GM12872 (cell line): ENCODE measurements at regions not wholly inside any gene's neighbourhood (a gene's known extent, or its start where the extent isn't known, plus 50 kb on each side); places are given as distances from the start of the nearest gene placed in this dataset.

Experiments used
- CTCF ChIP-seq: IDR thresholded peaks from 3 replicates; pipeline ENCODE4 v1.5.1; 2011; ENCODE audit warnings: low read depth, mild to moderate bottlenecking, low read length, moderate library complexity; ENCODE audit not compliant: insufficient read depth

DNA sequence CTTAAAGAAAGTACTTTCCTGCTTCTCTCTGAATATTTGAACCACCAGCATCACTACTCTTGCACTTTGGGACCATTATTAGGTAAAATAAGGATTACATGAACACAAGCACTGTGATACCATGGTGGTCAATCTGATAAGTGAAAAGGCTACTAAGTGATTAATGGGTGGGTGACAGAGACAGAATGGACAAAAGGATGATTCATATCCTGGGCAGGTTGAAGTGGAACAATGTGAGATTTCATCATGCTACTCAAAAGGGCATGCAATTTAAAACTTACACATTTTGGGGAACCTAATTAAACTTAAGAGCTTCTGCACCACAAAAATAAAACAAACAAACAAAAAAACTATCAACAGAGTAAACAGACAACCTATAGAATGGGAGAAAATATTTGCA is 172.0 kb upstream of the CD96 start:
- TF ChIP-seq CTCF = no peak

GRCh38 chr3:111373239-111373638 is 168.8 kb upstream of the CD96 start:
- TF ChIP-seq CTCF = no peak

DNA sequence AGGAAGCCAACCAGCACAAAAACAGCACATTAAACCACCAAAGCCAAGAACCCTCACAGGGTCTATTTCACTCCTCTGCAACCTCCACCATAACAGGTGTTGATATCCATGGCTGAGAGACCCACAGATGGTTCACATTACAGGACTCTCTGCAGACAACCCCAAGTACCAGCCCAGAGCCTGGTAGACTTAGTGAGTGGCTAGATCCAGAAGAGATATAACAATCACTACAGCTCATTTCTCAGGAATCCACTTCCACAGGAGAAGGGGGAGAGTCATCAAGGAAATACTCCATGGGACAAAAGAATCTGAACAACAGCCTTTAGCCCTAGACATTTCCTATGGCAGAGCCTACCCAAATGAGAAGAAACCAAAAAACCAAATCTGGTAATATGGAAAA is 168.1 kb upstream of the CD96 start:
- no peak for TF ChIP-seq CTCF

- TF ChIP-seq CTCF = no peak
These were observed 156.0 kb upstream of the CD96 start for GRCh38 chr3:111385971-111386495.

DNA sequence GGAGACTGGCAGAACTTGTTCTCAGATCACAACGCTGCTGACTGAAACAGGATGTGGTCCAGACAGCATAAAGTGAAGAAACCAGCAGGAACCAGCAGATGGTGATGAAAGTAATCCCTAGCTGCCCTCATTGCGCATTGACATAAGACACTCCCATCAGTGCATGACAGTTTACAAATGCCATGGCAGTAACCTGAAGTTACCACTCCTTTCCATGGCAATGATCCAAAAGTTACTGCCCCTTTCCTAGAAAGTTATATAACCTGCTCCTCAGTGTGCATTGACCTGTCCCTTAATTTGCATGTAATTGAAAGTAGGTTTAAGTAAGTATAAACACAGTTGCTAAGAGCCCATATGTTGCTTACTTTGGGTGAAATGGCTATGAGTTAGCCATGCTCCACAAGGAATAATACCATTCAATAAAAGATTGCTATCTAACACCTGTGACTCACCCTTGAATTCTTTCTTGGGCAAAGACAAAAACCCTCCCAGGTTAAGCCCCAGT is 149.1 kb upstream of the CD96 start:
- no peak for TF ChIP-seq CTCF

- TF ChIP-seq CTCF = no peak
These were observed 129.3 kb upstream of the CD96 start for GRCh38 chr3:111412656-111413055.

DNA sequence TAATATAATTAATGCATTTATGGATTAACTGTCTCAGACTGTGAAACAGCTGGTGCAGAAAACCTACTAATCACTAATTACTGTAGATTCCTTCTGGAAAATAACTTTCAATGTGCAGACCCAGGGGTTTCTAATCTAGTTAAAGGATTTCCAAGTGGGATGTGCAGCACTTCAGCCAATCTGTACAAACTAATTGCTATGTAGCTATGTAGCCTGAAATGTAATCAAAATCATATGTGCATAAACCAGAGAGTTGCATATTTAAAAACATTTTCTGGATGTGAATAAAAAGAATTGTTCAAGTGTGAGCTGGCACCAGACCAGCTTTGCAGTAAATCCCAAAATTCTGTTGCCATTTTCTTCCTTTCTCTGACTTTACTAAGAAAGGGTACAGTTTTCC is 127.5 kb upstream of the CD96 start:
- TF ChIP-seq CTCF = no peak
